GM12892 (cell line): ENCODE measurements at regions not wholly inside any gene's neighbourhood (a gene's known extent, or its start where the extent isn't known, plus 50 kb on each side); places are given as distances from the start of the nearest gene placed in this dataset.
"Not testable (repeated sequence)": the region's sequence is repeated elsewhere in the genome, so short reads cannot be mapped to it uniquely, and the experiment has no call there.

ENCODE experiments used
- DNase-seq: peaks from one replicate; pipeline ENCODE4 v3.0.0; 2011; ENCODE audit not compliant: insufficient read length
- FAIRE-seq: peaks from 2 replicates; lab custom pipeline; 2011; peaks lifted over from hg19 to GRCh38; lab: Jason Lieb, UNC
- POLR2A ChIP-seq: IDR thresholded peaks from 2 replicates; pipeline ENCODE4 v1.6.1; 2011; ENCODE audit warnings: low read depth, low read length, control low read depth
- POLR2AphosphoS5 ChIP-seq: IDR thresholded peaks from 2 replicates; pipeline ENCODE4 v1.6.1; 2011; ENCODE audit warnings: low read depth, low read length, control low read depth
- TAF1 ChIP-seq: IDR thresholded peaks from 2 replicates; pipeline ENCODE4 v1.6.1; 2011; ENCODE audit warnings: low read depth, mild to moderate bottlenecking, control low read depth, low read length, borderline replicate concordance

DNA sequence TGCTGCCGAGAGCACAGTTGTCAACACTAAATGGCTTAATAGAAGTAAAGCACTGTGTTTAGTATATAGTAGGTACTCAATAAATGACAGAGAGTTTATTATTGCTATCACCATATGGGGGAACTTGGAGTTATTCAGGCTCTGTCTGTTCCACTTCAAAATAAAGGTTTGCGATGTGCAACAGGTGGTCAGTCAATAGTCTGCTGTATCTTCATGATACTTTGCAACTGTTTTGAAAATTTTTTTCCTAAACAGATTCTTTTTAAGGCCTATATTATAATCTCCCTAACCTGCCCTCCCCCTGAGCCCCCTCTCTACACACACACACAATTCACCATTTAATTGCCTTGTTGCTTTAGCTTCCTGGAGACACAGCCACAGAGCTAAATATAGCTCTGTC, 164.7 kb upstream of the NR2F2 start:
- no peak for TF ChIP-seq POLR2A
- TF ChIP-seq POLR2AphosphoS5, result no peak
- DNase-seq, result no peak
- no peak for FAIRE-seq

DNA sequence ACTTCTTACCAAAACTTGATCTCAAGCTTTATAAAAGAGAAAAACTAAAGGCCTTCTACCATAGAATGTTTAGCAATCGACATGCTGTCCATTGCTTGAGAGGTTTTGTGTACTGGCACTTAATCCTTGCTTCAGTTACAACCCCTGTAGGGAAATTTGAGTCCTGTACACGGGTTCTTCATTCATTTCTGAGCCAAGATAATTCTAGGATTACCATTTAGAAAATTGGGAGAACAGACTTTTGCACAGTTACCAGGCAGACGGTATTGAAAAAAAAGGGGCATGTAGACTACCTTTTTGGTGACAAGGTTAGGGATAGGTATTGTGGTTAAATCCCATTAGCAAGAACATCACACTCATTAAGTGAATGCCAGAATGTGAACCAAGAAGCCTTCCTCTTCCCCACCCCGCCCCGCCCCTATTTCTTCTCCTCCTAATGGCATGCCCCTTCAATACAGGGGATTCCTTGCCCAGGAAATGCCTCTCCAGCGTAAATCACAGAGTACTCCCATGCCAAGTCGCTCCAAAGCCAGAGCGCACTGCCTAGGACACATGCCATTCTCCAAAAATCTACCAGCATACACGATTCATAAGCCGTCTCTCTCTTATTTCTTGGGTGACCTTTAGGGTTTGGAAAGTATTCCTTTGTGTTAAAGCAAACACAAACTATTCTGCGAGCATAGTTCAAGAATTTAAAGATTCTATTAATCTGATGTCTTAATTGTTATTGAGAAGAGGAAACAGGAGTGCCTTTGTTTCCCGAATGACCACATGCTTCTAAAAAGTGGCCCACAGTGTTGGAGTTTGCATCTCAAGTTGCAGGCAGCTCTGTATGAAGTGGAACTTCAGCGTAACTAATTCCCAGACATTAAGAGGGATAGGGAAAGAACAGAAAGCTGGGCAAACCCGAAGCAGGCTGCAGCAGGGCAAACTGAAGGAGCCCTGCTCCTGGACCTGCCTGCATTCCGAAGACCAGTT, 164.0 kb upstream of the NR2F2 start:
- no peak for TF ChIP-seq POLR2A
- no peak for TF ChIP-seq POLR2AphosphoS5
- TF ChIP-seq TAF1, result no peak
- no peak for FAIRE-seq
- DNase-seq, result no peak

DNA sequence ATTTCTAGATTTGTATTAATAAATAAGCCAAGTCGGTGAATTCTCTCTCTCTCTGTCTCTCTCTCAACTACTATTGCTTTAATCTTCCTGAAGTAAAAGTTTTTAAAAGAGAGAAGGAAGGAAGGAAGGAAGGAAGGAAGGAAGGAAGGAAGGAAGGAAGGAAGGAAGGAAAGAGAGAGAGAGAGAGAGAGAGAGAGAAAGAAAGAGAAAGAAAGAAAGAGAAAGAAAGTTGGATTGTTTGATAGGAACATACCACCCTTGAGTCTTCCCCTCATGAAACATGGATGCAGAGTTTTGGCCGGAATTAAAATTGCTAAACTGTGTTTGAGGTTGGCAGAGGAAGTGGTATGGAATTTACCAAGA, 159.9 kb upstream of the NR2F2 start:
- DNase-seq, FAIRE-seq: not testable (repeated sequence)

DNA sequence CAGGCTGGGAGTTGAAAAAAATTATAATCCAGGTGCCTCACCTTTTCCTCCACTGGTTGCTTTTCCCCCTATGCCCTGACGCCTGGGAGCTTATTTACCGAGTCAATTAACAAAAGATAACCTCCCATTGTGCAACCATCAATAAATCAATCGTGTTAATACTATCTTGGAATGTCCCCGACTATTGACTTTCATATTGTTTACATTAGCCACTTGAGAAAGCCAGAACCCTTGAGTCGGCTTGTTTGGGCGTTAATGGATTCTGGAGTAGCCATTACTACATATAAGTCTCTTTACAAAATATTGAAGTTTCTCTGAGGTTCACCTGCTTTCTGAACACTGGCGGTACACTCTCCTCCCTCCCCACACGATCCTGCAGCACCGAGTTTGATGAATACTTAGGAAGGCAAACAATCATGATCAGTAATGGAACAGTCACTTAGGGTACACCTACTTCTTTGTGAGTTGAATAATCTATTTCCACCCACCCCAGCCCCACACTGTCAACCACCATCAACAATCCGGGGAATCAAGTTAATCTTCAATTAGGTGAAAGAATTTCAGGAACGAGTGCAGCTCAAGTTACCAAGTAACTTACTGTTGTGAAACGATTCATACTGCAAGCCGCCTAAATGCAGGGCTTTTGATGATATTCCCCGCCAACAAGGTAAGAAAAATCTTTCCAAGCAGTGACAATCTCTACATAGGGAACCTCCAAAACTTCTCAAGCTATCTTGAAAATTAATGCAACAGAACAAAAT, 159.3 kb upstream of the NR2F2 start:
- no peak for TF ChIP-seq TAF1
- TF ChIP-seq POLR2A, result no peak
- no peak for TF ChIP-seq POLR2AphosphoS5
- no peak for DNase-seq
- no peak for FAIRE-seq

DNA sequence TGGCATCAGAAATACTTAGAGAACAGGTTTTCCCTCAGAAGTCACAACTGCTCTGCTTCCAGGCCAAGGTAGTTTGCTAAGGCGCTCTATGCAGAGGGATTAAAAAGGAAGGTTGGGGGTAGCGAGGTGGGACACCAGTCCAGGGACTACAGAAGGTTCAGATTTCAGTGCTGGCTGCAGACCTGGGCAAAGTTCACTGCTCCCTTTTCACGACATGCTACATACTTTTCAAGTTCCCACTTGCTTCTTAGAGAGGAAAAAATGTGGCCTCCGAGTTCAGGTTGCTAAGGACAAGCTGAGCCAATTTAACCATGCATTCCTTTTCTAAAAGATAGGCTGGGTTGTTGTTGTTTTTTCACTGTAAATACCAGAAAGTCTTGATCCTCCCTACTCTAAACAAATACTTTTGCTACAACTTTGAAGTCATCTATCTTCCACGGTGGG, 158.6 kb upstream of the NR2F2 start:
- FAIRE-seq, result no peak
- TF ChIP-seq POLR2A (no peak), POLR2AphosphoS5 (no peak), TAF1 (no peak)
- DNase-seq, result no peak

DNA sequence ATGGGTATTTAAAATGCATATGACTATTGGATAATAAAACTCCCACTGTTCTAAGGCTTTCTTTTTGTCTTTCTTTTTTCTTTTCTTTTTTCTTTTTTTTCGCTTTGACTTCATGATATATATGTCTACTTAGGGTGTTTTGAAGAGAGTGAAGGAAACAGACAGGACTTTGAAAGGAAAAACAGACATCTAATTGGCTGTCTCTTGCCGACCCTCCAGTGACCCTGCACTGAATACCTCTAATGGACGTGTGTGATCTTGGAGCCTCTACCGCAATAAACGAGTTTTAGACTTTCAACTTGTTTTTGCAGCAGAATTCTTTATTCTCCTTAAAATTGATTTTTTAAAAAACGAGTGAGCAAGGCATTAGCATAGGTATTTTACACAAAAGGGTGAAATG, 158.1 kb upstream of the NR2F2 start:
- no peak for FAIRE-seq
- TF ChIP-seq POLR2AphosphoS5 (no peak), TAF1 (no peak), POLR2A (no peak)
- DNase-seq, result no peak

DNA sequence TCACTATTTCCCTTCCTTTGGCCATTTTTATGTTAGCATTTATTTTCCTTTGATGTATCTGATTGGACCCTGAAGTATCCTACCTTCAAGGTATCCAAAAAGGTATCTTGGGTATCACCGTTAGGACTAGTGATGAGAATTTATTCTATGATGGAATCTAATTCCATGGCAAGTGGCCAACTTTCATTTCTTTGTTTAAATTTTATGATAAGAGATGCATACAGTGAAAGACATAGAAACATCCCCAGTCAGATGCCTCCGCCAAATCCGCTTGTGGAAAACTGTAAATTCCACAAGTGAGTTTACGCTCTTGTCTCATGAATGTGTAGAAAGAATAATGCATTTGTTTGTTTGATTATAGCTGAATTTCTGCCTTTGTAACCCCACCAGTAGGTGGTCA, 153.7 kb upstream of the NR2F2 start:
- no peak for FAIRE-seq

DNA sequence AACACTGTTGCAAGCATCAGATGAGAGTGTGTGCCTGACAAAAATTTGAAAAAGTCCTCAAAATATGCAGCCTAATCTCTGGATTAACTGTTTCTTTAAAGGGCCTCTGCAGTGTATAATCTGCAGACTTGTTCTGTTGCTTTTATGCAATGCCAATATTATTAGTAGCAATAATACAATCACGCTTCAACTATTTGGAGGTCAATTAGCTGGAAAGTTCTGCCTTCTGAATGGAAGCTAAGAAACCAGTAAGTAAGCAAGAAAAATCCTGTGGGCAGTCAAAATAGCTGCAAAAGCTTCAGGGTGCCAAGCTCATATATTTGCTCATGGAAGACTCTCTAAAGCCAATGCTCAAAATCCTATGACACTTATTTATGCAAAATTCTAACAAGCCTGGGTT, 153.2 kb upstream of the NR2F2 start:
- no peak for DNase-seq
- FAIRE-seq, result no peak
- no peak for TF ChIP-seq POLR2AphosphoS5
- TF ChIP-seq POLR2A, result no peak
- no peak for TF ChIP-seq TAF1

More for the DNA sequence above, 153.7 kb upstream of the NR2F2 start:
- no peak for TF ChIP-seq POLR2AphosphoS5
- TF ChIP-seq TAF1, result no peak
- TF ChIP-seq POLR2A, result no peak
- DNase-seq, result no peak

DNA sequence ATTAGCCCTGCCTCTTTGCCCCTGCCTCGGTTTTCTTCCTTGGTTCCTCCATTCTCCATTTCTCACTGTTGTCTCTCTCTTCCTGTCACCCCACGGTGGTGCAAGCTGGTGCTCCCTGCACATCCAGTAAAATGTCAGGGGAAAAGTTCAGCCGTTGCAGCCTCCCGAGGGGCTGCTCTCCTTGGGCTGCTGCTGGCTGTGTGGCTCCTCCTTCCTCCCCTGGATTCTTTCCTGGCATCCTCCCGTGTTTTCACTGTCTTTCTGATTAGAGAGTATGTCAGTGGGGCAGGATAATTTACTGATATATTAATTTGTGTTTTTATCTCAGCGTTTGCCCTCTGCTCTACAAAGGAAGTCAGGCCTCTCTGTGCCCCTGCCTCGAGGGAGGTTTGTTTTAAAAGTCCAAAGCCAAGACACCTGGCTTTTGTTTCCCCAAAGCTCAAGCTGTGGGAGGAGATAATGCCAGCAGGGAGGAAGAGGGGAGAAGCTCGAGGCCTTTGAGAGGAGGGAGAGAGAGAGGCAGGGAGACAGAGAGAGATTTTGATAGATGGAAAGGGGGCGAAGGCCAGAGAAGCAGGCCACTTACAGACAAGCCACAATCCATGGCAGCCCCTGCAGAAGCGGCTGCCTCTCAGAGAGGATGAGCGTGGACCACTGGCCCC, 150.3 kb upstream of the NR2F2 start:
- DNase-seq (no peak), FAIRE-seq (no peak)
- no peak for TF ChIP-seq TAF1
- TF ChIP-seq POLR2AphosphoS5, result no peak
- TF ChIP-seq POLR2A, result no peak

DNA sequence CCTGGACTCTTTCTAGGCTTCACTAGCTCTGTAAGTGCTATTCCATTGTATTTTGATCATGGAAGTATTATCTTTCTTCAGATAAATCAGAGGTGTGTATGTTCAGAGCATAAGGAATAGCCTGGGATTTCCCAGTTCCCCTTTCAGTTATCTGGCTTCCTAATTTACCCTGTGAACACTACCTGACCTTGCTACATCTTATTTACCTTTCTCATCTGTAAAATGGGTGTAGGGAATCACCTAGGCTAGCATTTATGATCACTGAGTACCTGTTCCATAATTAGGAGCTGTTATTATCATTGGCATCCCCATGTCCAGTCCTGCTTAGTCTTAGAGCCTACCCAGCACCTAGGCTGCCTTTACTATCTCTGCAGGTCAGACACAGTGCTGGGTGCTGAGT, 149.3 kb upstream of the NR2F2 start:
- DNase-seq (no peak), FAIRE-seq (no peak)
- no peak for TF ChIP-seq POLR2A
- TF ChIP-seq TAF1, result no peak
- no peak for TF ChIP-seq POLR2AphosphoS5

DNA sequence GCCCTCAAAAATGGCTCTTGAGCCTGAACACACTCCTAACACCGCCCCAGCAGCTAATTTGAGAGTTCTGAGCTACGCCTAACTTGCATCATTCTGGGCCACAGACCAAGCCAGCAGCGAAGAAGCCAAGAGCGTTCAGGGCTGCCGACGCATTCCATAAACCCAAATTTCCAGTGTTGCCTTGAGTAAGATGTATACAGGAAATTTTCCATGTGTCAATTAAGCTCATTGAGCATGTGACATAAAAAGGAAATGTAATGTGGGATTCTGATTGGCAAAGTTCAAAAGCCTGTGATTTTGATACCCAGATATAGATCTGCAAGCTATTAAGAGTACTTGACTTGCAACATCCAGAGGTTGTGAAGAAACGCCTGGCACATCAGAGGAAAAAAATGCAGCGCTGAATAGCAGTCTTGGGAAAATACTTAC, 148.6 kb upstream of the NR2F2 start:
- TF ChIP-seq POLR2AphosphoS5 (no peak), TAF1 (no peak), POLR2A (no peak)
- DNase-seq (no peak), FAIRE-seq (no peak)

DNA sequence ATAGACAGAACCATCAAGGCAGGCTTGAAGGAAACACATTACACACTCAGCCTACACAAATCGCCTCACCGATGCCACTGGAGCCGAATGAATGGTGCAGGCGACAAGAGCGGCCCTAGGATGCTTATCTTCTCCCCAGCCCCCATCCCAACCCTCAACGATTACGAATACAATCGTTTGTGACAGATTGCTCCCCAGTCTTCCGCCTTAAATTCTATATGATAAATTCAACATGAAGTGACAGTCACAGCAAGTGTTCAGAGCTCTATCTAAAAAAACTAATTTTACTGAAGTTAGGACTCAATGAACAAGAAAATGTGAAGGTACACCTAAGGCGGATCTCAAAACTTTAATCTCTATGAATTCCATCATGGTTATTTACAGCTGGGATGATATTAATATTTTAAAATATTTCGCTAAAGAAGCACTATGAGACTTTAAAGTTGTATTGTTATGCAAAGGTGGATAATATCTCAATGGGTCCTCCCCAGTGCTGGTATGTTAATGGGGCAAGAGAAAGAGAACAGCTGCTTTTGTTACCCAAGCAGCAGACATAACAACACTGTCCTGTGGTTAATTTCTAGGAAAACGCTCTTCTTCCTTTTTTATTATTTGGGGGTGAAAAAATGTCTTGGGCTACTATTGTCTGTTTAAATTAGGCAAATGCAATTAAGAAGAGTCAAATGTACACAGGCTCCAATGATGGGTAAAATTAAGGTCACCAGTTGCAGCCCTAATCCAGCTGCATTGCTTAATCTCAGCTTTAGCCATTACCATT, 147.6 kb upstream of the NR2F2 start:
- no peak for FAIRE-seq
- no peak for DNase-seq

More for the DNA sequence above, 147.6 kb upstream of the NR2F2 start:
- TF ChIP-seq POLR2AphosphoS5 (no peak), POLR2A (no peak), TAF1 (no peak)
